Prostate gland (tissue), 2 donors: ENCODE measurements at regions not wholly inside any gene's neighbourhood (a gene's known extent, or its start where the extent isn't known, plus 50 kb on each side); places are given as distances from the start of the nearest gene placed in this dataset.

Experiments used
- DNase-seq: peaks from one replicate; pipeline ENCODE4 v3.0.0-alpha.2; 2019; ENCODE audit warnings: low spot score
- H3K27ac ChIP-seq, 2 donors: fragments of 200-600 bp; sonication (generic); 2 replicates each; pipeline ENCODE4 v1.5.1; 2017 to 2019
- H3K27me3 ChIP-seq: fragments of 200-600 bp; sonication (generic); replicated peaks from 2 replicates; pipeline ENCODE4 v1.5.1; 2019; ENCODE audit not compliant: insufficient read depth
- H3K36me3 ChIP-seq, 2 donors: fragments of 200-600 bp; sonication (generic); 1 replicate in 1 of 2; 2 replicates in 1 of 2; pipeline versions ENCODE4 v1.5.1 to v1.8.1; 2017 to 2019
- H3K4me1 ChIP-seq: fragments of 200-600 bp; sonication (generic); replicated peaks from 2 replicates; pipeline ENCODE4 v1.5.1; 2019
- H3K4me3 ChIP-seq, 2 donors: fragments of 200-600 bp; sonication (generic); 2 replicates each; pipeline ENCODE4 v1.5.1; 2017 to 2019
- H3K9me3 ChIP-seq: fragments of 200-600 bp; sonication (generic); 2 replicates; pipeline ENCODE4 v1.5.1; 2017
- CTCF ChIP-seq, 4 experiments: fragments of 200-600 bp in 2 of 4; fragments of 450-650 bp in 2 of 4; sonication (generic) in 2 of 4; IDR thresholded peaks; 1 replicate in 3 of 4; 2 replicates in 1 of 4; pipeline ENCODE4 v1.5.1; 2016 to 2019; ENCODE audit warnings: antibody characterized with exemption in 4 of 4, mild to moderate bottlenecking in 2 of 4, moderate library complexity in 2 of 4
- POLR2A ChIP-seq: fragments of 450-650 bp; IDR thresholded peaks from one replicate; pipeline ENCODE4 v1.6.1; 2016; ENCODE audit warnings: antibody characterized with exemption, mild to moderate bottlenecking
- POLR2AphosphoS5 ChIP-seq: sonication (generic); formaldehyde crosslinking; IDR thresholded peaks from one replicate; pipeline ENCODE4 v1.6.1; 2017; ENCODE audit warnings: antibody characterized with exemption
- WGBS: methylation state at CpG from one replicate; pipeline ENCODE4 v1.1.5; 2018; 5-methylcytosine and 5-hydroxymethylcytosine counted together
- intact Hi-C: fragments of 100-400 bp; cut with DNase I; formaldehyde crosslinking; loops from one replicate; pipeline ENCODE4 v1.14.2; 2022

- Histone ChIP-seq H3K4me3 (no peak overlapping the region), H3K27ac (no peak overlapping the region), H3K36me3 (no peaks in the 10 kb centered on the region), H3K9me3 (no peaks in the 10 kb centered on the region), H3K4me1 (no peaks in the 10 kb centered on the region), H3K27me3 (no peaks in the 10 kb centered on the region)
- TF ChIP-seq CTCF (IDR thresholded peaks at IDR 0.05) (no peak), POLR2AphosphoS5 (no peak), POLR2A (no peak)
- intact Hi-C loops, result no loop called here
- 96% methylated on average over 2 of the region's 2 CpGs for WGBS
- no peak for DNase-seq
Measured at GRCh38 chr9:12056874-12057273, 636.3 kb upstream of the TYRP1 start.

DNA sequence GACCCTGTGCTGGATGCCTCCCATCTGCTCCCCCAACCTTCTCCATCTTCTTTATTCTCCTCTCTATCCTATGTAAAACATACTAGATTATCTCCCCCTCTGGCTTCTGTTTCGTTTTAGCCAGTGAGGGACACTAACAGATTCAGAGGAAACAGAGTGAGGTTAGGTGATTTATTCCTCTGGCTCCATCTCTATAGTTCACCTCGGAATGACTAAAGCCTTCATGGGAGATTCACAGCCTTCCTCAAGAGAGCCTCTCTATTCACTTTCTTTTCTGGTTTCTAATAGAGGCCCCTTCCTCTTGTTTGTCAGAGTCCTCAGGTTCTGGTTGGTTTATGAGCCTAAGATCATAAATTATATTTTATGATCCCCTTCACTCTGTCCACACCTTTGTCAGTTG is 633.1 kb upstream of the TYRP1 start:
- no peaks in the 10 kb centered on the region for H3K27me3 ChIP-seq
- DNase-seq, result no peak
- H3K4me3 ChIP-seq, result no peak overlapping the region
- no peaks in the 10 kb centered on the region for H3K4me1 ChIP-seq
- no peaks in the 10 kb centered on the region for H3K36me3 ChIP-seq
- 28% methylated on average over 2 of the region's 2 CpGs for WGBS
- TF ChIP-seq POLR2AphosphoS5, result no peak
- no peak for TF ChIP-seq CTCF (IDR thresholded peaks at IDR 0.05)
- intact Hi-C loops, result no loop called here
- H3K27ac ChIP-seq, result no peak overlapping the region
- no peaks in the 10 kb centered on the region for H3K9me3 ChIP-seq

GRCh38 chr9:12060811-12061210 is 632.4 kb upstream of the TYRP1 start:
- 78% methylated on average over 2 of the region's 2 CpGs for WGBS
- intact Hi-C loops, result no loop called here

GRCh38 chr9:12065050-12065449 is 628.1 kb upstream of the TYRP1 start:
- TF ChIP-seq CTCF (IDR thresholded peaks at IDR 0.05) (no peak), POLR2AphosphoS5 (peak; percentile 43), POLR2A (no peak)
- Histone ChIP-seq H3K4me1 (no peaks in the 10 kb centered on the region), H3K9me3 (no peaks in the 10 kb centered on the region), H3K4me3 (no peak overlapping the region), H3K36me3 (no peaks in the 10 kb centered on the region), H3K27ac (no peak overlapping the region), H3K27me3 (no peaks in the 10 kb centered on the region)
- no peak for DNase-seq
- WGBS, result 6% methylated on average over 3 of the region's 3 CpGs
- intact Hi-C loops, result no loop called here

More at GRCh38 chr9:12060811-12061210, 632.4 kb upstream of the TYRP1 start:
- no peaks in the 10 kb centered on the region for H3K36me3 ChIP-seq
- no peak for DNase-seq
- no peak overlapping the region for H3K4me3 ChIP-seq
- H3K9me3 ChIP-seq, result no peaks in the 10 kb centered on the region
- H3K27ac ChIP-seq, result no peak overlapping the region
- H3K4me1 ChIP-seq, result no peaks in the 10 kb centered on the region
- no peak for TF ChIP-seq POLR2AphosphoS5
- H3K27me3 ChIP-seq, result no peaks in the 10 kb centered on the region

GRCh38 chr9:12065686-12066085 is 627.5 kb upstream of the TYRP1 start:
- 73% methylated on average over 3 of the region's 3 CpGs for WGBS
- H3K27me3 ChIP-seq, result no peaks in the 10 kb centered on the region
- H3K4me3 ChIP-seq, result no peak overlapping the region
- intact Hi-C loops, result no loop called here
- no peak for DNase-seq
- H3K4me1 ChIP-seq, result no peaks in the 10 kb centered on the region
- H3K9me3 ChIP-seq, result no peaks in the 10 kb centered on the region
- H3K36me3 ChIP-seq, result no peaks in the 10 kb centered on the region
- TF ChIP-seq POLR2A, result no peak
- no peak for TF ChIP-seq CTCF (IDR thresholded peaks at IDR 0.05)
- no peak for TF ChIP-seq POLR2AphosphoS5
- H3K27ac ChIP-seq, result no peak overlapping the region
